HCT116 (cell line): ENCODE measurements at regions not wholly inside any gene's neighbourhood (a gene's known extent, or its start where the extent isn't known, plus 50 kb on each side); places are given as distances from the start of the nearest gene placed in this dataset.

Experiments
- ATAC-seq: fragments of 200-7000 bp; cut with Tn5 transposase; 2 replicates; pipeline ENCODE4 v1.9.1; 2020; ENCODE audit warnings: mild to moderate bottlenecking, moderate library complexity
- BruUV-seq: library from RNA; stranded (reverse); fragments of 400-500 nt; replicated peaks from 2 replicates; lab custom pipeline; 2021; lab: Mats Ljungman, UMichigan
- CTCF ChIA-PET: fragments of 300-600 bp; sonication (Branson Sonifier 250); formaldehyde crosslinking; loops from one replicate; lab custom pipeline; 2021; ENCODE audit warnings: antibody characterized with exemption; lab: Charles Lee
- POLR2A ChIA-PET: fragments of 300-600, 350-600 bp; sonication (Branson Sonifier 250); formaldehyde crosslinking; loops from one replicate; lab custom pipeline; 2021; ENCODE audit warnings: antibody characterized with exemption; lab: Charles Lee
- RAD21 ChIA-PET, 2 experiments: fragments of 300-600 bp; sonication (Branson Sonifier 250); formaldehyde crosslinking; loops; one replicate each; lab custom pipeline; 2023; ENCODE audit warnings: low total read pairs in 2 of 2; ENCODE audit not compliant: uncharacterized antibody in 2 of 2, unreplicated experiment in 2 of 2, low non-redundant PET in 1 of 2; lab: Charles Lee
- DNase-seq: peaks from one replicate; pipeline ENCODE4 v3.0.0-alpha.2; 2010; ENCODE audit warnings: low read depth, low spot score
- H2AFZ ChIP-seq: fragments of 200-600 bp; shearing (Covaris generic), sonication (generic); 2 replicates; pipeline ENCODE4 v1.6.1; 2017; ENCODE audit warnings: low read depth, mixed run types, mixed read lengths, antibody characterized with exemption, low read length; ENCODE audit not compliant: poor library complexity, severe bottlenecking
- H3K27ac ChIP-seq: 2 replicates; pipeline ENCODE4 v1.5.1; 2012; ENCODE audit warnings: low read depth, low read length
- H3K27me3 ChIP-seq: fragments of 200-600 bp; sonication (generic); 2 replicates; pipeline ENCODE4 v1.6.1; 2016; ENCODE audit warnings: mixed run types, low read length, mixed read lengths; ENCODE audit not compliant: insufficient read depth
- H3K36me3 ChIP-seq, 2 experiments: fragments of 200-500 bp in 1 of 2; fragments of 200-600 bp in 1 of 2; sonication (Bioruptor generic) in 1 of 2; sonication (generic) in 1 of 2; 2 replicates each; pipeline versions ENCODE4 v1.5.1 to v1.6.1; 2014 to 2016; ENCODE audit warnings: low read length in 2 of 2, inconsistent platforms in 1 of 2, mixed read lengths in 1 of 2, mixed run types in 1 of 2; ENCODE audit not compliant: insufficient read depth in 2 of 2, control insufficient read depth in 1 of 2
- H3K4me1 ChIP-seq, 2 experiments: fragments of 200-600 bp in 1 of 2; sonication (generic) in 1 of 2; 2 replicates each; pipeline versions ENCODE4 v1.5.1 to v1.6.1; 2012 to 2017; ENCODE audit warnings: low read length in 2 of 2, inconsistent platforms in 1 of 2, mild to moderate bottlenecking in 1 of 2, mixed read lengths in 1 of 2, mixed run types in 1 of 2, moderate library complexity in 1 of 2; ENCODE audit not compliant: insufficient read depth in 2 of 2, control insufficient read depth in 1 of 2
- H3K4me2 ChIP-seq: fragments of 200-600 bp; sonication (generic); 2 replicates; pipeline ENCODE4 v1.6.1; 2017; ENCODE audit warnings: mixed run types, low read length, mixed read lengths
- H3K4me3 ChIP-seq, 2 experiments: fragments of 200-600 bp in 1 of 2; sonication (generic) in 1 of 2; replicated peaks in 1 of 2; 2 replicates each; pipeline ENCODE4 v1.5.1; 2011 to 2016; ENCODE audit warnings: low read length in 2 of 2, control low read depth in 1 of 2, low read depth in 1 of 2, mild to moderate bottlenecking in 1 of 2, mixed read lengths in 1 of 2, mixed run types in 1 of 2
- H3K79me2 ChIP-seq: fragments of 200-600 bp; sonication (generic); 2 replicates; pipeline ENCODE4 v1.6.1; 2017; ENCODE audit warnings: mild to moderate bottlenecking, mixed run types, low read length, moderate library complexity, mixed read lengths; ENCODE audit not compliant: insufficient read depth
- H3K9ac ChIP-seq: fragments of 200-600 bp; sonication (generic); 2 replicates; pipeline ENCODE4 v1.6.1; 2016; ENCODE audit warnings: low read length, mixed read lengths
- H3K9me2 ChIP-seq: fragments of 200-600 bp; sonication (generic), shearing (Covaris generic); 2 replicates; pipeline ENCODE4 v1.6.1; 2017; ENCODE audit warnings: mixed run types, mild to moderate bottlenecking, moderate library complexity; ENCODE audit not compliant: insufficient read depth
- H3K9me3 ChIP-seq, 2 experiments: fragments of 200-500 bp in 1 of 2; fragments of 200-600 bp in 1 of 2; sonication (Bioruptor generic) in 1 of 2; sonication (generic) in 1 of 2; 2 replicates each; pipeline ENCODE4 v1.6.1; 2014 to 2017; ENCODE audit warnings: low read length in 2 of 2, mixed read lengths in 2 of 2, inconsistent platforms in 1 of 2, low read depth in 1 of 2, mild to moderate bottlenecking in 1 of 2, mixed run types in 1 of 2, moderate library complexity in 1 of 2; ENCODE audit not compliant: control insufficient read depth in 1 of 2, insufficient read depth in 1 of 2
- H4K20me1 ChIP-seq: fragments of 200-600 bp; sonication (generic), shearing (Covaris generic); 2 replicates; pipeline ENCODE4 v1.6.1; 2017; ENCODE audit warnings: mixed run types, mild to moderate bottlenecking, moderate library complexity; ENCODE audit not compliant: insufficient read depth
- CBX3 ChIP-seq: IDR thresholded peaks from 2 replicates; pipeline ENCODE4 v1.6.1; 2012; ENCODE audit warnings: low read depth
- EGR1 ChIP-seq: IDR thresholded peaks from 2 replicates; pipeline ENCODE4 v1.6.1; 2012; ENCODE audit warnings: low read depth
- ELF1 ChIP-seq: IDR thresholded peaks from 2 replicates; pipeline ENCODE4 v1.6.1; 2012; ENCODE audit warnings: low read depth, borderline replicate concordance
- EZH2 ChIP-seq: fragments of 200-600 bp; sonication (generic); IDR thresholded peaks from 2 replicates; pipeline ENCODE4 v1.6.1; 2017; ENCODE audit warnings: antibody characterized with exemption, mixed run types
- FOSL1 ChIP-seq: IDR thresholded peaks from 2 replicates; pipeline ENCODE4 v1.6.1; 2012; ENCODE audit warnings: low read depth
- JUND ChIP-seq: IDR thresholded peaks from 2 replicates; pipeline ENCODE4 v1.6.1; 2012
- POLR2AphosphoS5 ChIP-seq: IDR thresholded peaks from 2 replicates; pipeline ENCODE4 v1.6.1; 2011; ENCODE audit warnings: mild to moderate bottlenecking, low read depth, low read length, moderate library complexity
- RAD21 ChIP-seq: IDR thresholded peaks from 2 replicates; pipeline ENCODE4 v1.6.1; 2012; ENCODE audit warnings: low read depth, mild to moderate bottlenecking
- SP1 ChIP-seq: IDR thresholded peaks from 2 replicates; pipeline ENCODE4 v1.6.1; 2012; ENCODE audit warnings: low read depth
- YY1 ChIP-seq: IDR thresholded peaks from 2 replicates; pipeline ENCODE4 v1.6.1; 2011; ENCODE audit warnings: low read length, low read depth, moderate library complexity, mild to moderate bottlenecking; ENCODE audit not compliant: insufficient replicate concordance; ENCODE audit errors: extremely low read depth
- intact Hi-C: fragments of 100-400 bp; cut with micrococcal nuclease; formaldehyde crosslinking; loops from 2 replicates; pipeline ENCODE4 v1.10.0; 2022
- TF ChIP-seq, protein P1 (sequence below), 3 experiments: fragments of 200-600 bp in 1 of 3; sonication (generic) in 1 of 3; IDR thresholded peaks in 2 of 3; conservative IDR thresholded peaks in 1 of 3; 2 replicates each; pipeline ENCODE4 v1.5.1; 2012 to 2017; ENCODE audit warnings: low read depth in 2 of 3, low read length in 2 of 3, antibody characterized with exemption in 1 of 3, borderline replicate concordance in 1 of 3, control low read depth in 1 of 3, mild to moderate bottlenecking in 1 of 3, mixed read lengths in 1 of 3, mixed run types in 1 of 3, moderate library complexity in 1 of 3; ENCODE audit not compliant: insufficient read depth in 1 of 3
- TF ChIP-seq, protein P2 (sequence below): IDR thresholded peaks from 2 replicates; pipeline ENCODE4 v1.6.1; 2011; ENCODE audit warnings: mild to moderate bottlenecking, low read length, moderate library complexity; ENCODE audit not compliant: insufficient replicate concordance; ENCODE audit errors: extremely low read depth

DNA sequence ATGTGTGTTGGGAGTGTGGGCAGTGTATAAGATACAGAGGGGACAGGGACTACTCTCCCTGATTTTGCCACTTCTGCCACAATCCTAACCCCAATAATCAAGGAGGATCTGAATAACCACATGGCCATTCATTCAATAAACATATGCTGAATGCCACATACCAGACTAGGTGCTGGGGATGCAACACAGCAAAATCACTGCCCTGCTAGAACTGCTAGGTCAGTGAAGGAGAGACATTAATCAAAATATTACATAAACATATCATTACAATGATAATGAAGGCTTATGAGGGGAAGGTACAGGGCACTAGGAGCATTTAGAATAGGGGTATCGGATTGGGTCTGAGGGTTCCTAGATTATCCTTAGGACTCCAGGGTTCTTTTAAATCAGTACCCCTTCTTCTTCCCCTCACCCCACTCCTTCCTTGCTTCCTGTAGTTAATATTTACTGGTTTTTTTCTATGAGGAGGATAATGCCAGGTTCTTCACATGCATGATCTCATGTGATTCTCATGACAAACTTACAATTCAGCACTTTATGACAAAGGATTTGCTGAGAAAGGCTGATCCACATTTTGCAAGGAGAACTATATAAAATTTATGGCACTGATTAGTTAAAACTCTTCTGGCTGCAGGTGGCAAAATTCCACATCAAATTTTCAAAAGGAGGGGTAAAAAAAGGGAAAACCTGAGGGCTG lies 56.4 kb upstream of the PCBP1 start:
- no TSS peak for BruUV-seq
- no peak for ATAC-seq
- Histone ChIP-seq H3K36me3 (no peaks in the 10 kb centered on the region), H3K9ac (no peak overlapping the region), H3K79me2 (no peaks in the 10 kb centered on the region), H3K4me3 (no peak overlapping the region), H3K9me2 (no peaks in the 10 kb centered on the region), H4K20me1 (no peaks in the 10 kb centered on the region), H3K9me3 (no peaks in the 10 kb centered on the region), H2AFZ (no peak overlapping the region), H3K27ac (no peak overlapping the region), H3K27me3 (no peaks in the 10 kb centered on the region), H3K4me2 (no peak overlapping the region), H3K4me1 (0 out of 4 replicates have a peak, but pooled peaks cover 0 to 3% of the 10 kb centered on the region in 2 experiments)
- intact Hi-C loops, result no loop called here
- ChIA-PET RAD21 (no interaction called here), POLR2A (no interaction called here), CTCF (no interaction called here)
- no peak for TF ChIP-seq EZH2
- TF ChIP-seq, protein P1, sequence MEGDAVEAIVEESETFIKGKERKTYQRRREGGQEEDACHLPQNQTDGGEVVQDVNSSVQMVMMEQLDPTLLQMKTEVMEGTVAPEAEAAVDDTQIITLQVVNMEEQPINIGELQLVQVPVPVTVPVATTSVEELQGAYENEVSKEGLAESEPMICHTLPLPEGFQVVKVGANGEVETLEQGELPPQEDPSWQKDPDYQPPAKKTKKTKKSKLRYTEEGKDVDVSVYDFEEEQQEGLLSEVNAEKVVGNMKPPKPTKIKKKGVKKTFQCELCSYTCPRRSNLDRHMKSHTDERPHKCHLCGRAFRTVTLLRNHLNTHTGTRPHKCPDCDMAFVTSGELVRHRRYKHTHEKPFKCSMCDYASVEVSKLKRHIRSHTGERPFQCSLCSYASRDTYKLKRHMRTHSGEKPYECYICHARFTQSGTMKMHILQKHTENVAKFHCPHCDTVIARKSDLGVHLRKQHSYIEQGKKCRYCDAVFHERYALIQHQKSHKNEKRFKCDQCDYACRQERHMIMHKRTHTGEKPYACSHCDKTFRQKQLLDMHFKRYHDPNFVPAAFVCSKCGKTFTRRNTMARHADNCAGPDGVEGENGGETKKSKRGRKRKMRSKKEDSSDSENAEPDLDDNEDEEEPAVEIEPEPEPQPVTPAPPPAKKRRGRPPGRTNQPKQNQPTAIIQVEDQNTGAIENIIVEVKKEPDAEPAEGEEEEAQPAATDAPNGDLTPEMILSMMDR (IDR thresholded peaks at IDR 0.05 in 2 of 3, conservative IDR thresholded peaks at IDR 0.05 in 1 of 3; ENCODE audit: borderline replicate concordance in 1 of 3, insufficient read depth in 1 of 3, low read depth in 2 of 3, low read length in 2 of 3), result no peak
- TF ChIP-seq, protein P2, sequence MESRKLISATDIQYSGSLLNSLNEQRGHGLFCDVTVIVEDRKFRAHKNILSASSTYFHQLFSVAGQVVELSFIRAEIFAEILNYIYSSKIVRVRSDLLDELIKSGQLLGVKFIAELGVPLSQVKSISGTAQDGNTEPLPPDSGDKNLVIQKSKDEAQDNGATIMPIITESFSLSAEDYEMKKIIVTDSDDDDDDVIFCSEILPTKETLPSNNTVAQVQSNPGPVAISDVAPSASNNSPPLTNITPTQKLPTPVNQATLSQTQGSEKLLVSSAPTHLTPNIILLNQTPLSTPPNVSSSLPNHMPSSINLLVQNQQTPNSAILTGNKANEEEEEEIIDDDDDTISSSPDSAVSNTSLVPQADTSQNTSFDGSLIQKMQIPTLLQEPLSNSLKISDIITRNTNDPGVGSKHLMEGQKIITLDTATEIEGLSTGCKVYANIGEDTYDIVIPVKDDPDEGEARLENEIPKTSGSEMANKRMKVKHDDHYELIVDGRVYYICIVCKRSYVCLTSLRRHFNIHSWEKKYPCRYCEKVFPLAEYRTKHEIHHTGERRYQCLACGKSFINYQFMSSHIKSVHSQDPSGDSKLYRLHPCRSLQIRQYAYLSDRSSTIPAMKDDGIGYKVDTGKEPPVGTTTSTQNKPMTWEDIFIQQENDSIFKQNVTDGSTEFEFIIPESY, result no peak
- no peak for TF ChIP-seq YY1
- no peak for TF ChIP-seq JUND
- TF ChIP-seq FOSL1, result no peak
- TF ChIP-seq POLR2AphosphoS5, result no peak
- no peak for TF ChIP-seq CBX3
- no peak for TF ChIP-seq EGR1
- TF ChIP-seq RAD21, result no peak
- no peak for TF ChIP-seq ELF1
- TF ChIP-seq SP1, result no peak
- DNase-seq, result no peak
